Bronchial epithelial cell (primary cell): ENCODE measurements at regions not wholly inside any gene's neighbourhood (a gene's known extent, or its start where the extent isn't known, plus 50 kb on each side); places are given as distances from the start of the nearest gene placed in this dataset.
"Not testable (repeated sequence)": the region's sequence is repeated elsewhere in the genome, so short reads cannot be mapped to it uniquely, and the experiment has no call there.

ENCODE experiments used
- DNase-seq: peaks from one replicate; pipeline ENCODE4 v3.0.0-alpha.2; 2010; ENCODE audit warnings: low read depth
- FAIRE-seq: peaks from 2 replicates; lab custom pipeline; 2011; peaks lifted over from hg19 to GRCh38; lab: Jason Lieb, UNC
- H3K27me3 ChIP-seq: 2 replicates; pipeline ENCODE4 v1.5.1; 2011; ENCODE audit warnings: low read length; ENCODE audit not compliant: control insufficient read depth, insufficient read depth
- H3K36me3 ChIP-seq: 2 replicates; pipeline ENCODE4 v1.5.1; 2011; ENCODE audit warnings: low read length; ENCODE audit not compliant: control insufficient read depth, insufficient read depth
- H3K4me3 ChIP-seq: 2 replicates; pipeline ENCODE4 v1.5.1; 2011; ENCODE audit warnings: mild to moderate bottlenecking, low read depth, low read length, control low read depth
- TF ChIP-seq, protein P1 (sequence below): IDR thresholded peaks from 2 replicates; pipeline ENCODE4 v1.5.1; 2011; ENCODE audit warnings: mild to moderate bottlenecking, moderate library complexity, low read length, control low read depth, inconsistent platforms; ENCODE audit not compliant: insufficient read depth, severe bottlenecking

DNA sequence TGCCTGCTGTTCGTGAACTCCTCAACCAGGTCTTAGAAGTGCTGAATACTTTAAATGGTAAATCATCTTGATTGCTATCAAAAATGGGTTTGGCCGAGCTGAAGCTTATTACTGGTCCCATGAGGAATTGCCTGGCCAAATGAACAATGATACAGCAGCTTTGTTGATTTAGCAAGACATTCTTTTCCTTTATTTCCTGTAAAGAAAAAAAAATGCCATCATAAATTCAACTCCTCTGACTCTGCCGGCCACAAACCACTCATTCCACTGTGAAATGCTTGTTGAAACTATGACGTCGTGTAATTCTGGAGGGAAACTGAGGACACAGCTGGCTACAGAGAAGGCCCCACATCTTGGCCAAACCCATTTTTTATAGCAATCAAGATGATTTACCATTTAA is 74.2 kb upstream of the ID2 start:
- H3K27me3 ChIP-seq: no peaks in the 10 kb centered on the region
- FAIRE-seq (no peak), DNase-seq (no peak)
- no peak overlapping the region for H3K4me3 ChIP-seq
- TF ChIP-seq, protein P1, sequence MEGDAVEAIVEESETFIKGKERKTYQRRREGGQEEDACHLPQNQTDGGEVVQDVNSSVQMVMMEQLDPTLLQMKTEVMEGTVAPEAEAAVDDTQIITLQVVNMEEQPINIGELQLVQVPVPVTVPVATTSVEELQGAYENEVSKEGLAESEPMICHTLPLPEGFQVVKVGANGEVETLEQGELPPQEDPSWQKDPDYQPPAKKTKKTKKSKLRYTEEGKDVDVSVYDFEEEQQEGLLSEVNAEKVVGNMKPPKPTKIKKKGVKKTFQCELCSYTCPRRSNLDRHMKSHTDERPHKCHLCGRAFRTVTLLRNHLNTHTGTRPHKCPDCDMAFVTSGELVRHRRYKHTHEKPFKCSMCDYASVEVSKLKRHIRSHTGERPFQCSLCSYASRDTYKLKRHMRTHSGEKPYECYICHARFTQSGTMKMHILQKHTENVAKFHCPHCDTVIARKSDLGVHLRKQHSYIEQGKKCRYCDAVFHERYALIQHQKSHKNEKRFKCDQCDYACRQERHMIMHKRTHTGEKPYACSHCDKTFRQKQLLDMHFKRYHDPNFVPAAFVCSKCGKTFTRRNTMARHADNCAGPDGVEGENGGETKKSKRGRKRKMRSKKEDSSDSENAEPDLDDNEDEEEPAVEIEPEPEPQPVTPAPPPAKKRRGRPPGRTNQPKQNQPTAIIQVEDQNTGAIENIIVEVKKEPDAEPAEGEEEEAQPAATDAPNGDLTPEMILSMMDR: no peak
- H3K36me3 ChIP-seq: no peaks in the 10 kb centered on the region

- no peak overlapping the region for H3K4me3 ChIP-seq
- H3K27me3 ChIP-seq: no peaks in the 10 kb centered on the region
- TF ChIP-seq, protein P1: no peak
- no peak for FAIRE-seq
- no peaks in the 10 kb centered on the region for H3K36me3 ChIP-seq
- DNase-seq: no peak
Measured at GRCh38 chr2:8608411-8608954, 73.4 kb upstream of the ID2 start.

DNA sequence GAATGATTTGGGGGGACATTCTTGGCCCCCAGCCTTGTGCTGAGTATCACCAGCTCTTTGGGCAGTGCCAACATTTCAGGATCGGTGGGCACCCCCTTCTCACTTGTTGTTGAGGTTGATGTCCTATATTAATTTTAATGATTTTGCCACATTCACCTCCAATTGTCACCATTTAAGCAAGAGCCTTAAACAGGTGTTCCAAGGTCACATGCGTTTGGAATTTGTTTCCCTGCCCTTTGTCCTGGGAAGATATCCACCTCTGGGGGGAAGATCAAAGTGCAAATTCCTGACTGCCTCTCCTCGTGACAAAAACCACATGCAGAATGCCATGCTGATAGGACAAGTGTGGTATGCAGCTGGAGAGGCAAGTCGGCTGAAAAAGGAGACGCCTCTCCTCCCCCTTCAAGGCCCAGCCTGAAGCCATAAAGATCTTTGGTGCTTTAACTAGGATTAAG is 72.5 kb upstream of the ID2 start:
- no peak overlapping the region for H3K4me3 ChIP-seq
- FAIRE-seq (no peak), DNase-seq (no peak)
- TF ChIP-seq, protein P1: no peak
- no peaks in the 10 kb centered on the region for H3K36me3 ChIP-seq
- no peaks in the 10 kb centered on the region for H3K27me3 ChIP-seq

GRCh38 chr2:8610775-8611174 is 71.1 kb upstream of the ID2 start:
- not testable (repeated sequence) for DNase-seq, FAIRE-seq, H3K36me3 ChIP-seq, H3K4me3 ChIP-seq, H3K27me3 ChIP-seq

DNA sequence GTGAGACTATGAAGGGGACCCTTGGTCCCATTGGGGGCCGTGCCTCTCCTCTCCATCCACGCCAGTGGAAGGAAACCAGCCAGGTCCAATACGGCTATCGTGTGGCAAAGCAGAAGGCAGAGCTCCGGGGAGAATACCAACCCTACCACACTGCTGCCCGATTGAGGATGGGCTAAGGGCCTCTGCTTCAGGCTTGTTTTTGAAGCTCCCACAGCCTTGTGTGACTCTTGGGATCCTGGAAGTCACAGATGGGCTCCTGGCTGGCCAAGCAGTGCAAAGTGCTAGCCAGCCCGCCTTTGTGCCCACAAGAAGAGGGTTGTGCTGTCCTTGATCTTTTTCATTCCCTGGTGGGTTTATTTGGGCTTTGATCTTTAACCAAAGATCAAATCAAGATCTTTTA is 70.6 kb upstream of the ID2 start:
- Histone ChIP-seq H3K4me3 (no peak overlapping the region), H3K27me3 (no peaks in the 10 kb centered on the region), H3K36me3 (no peaks in the 10 kb centered on the region)
- FAIRE-seq: no peak
- TF ChIP-seq, protein P1: no peak
- DNase-seq: no peak

- H3K4me3 ChIP-seq: no peak overlapping the region
- FAIRE-seq: no peak
- TF ChIP-seq, protein P1: no peak
Measured at GRCh38 chr2:8611700-8612099, 70.2 kb upstream of the ID2 start.

More at GRCh38 chr2:8611700-8612099, 70.2 kb upstream of the ID2 start:
- Histone ChIP-seq H3K36me3 (no peaks in the 10 kb centered on the region), H3K27me3 (no peaks in the 10 kb centered on the region)
- DNase-seq: no peak
